PC-3 (cell line): ENCODE measurements at regions not wholly inside any gene's neighbourhood (a gene's known extent, or its start where the extent isn't known, plus 50 kb on each side); places are given as distances from the start of the nearest gene placed in this dataset.

Experiments used
- ATAC-seq: fragments of 200-7000 bp; cut with Tn5 transposase; 2 replicates; pipeline ENCODE4 v1.9.1; 2020; ENCODE audit warnings: mild to moderate bottlenecking, moderate library complexity
- BruUV-seq: library from RNA; stranded (reverse); fragments of 400-500 nt; replicated peaks from 2 replicates; lab custom pipeline; 2021; lab: Mats Ljungman, UMichigan
- CTCF ChIA-PET: fragments of 300-600 bp; sonication (Branson Sonifier 250); formaldehyde crosslinking; loops from one replicate; lab custom pipeline; 2022; ENCODE audit warnings: antibody characterized with exemption; lab: Charles Lee
- POLR2A ChIA-PET: fragments of 300-600 bp; sonication (Branson Sonifier 250); formaldehyde crosslinking; loops from one replicate; lab custom pipeline; 2022; ENCODE audit warnings: antibody characterized with exemption; ENCODE audit not compliant: unreplicated experiment; lab: Charles Lee
- DNase-seq: peaks from one replicate; pipeline ENCODE4 v3.0.0-alpha.2; 2015
- H2AFZ ChIP-seq: fragments of 300-600 bp; sonication (generic); 2 replicates; pipeline ENCODE4 v1.6.0; 2016; ENCODE audit warnings: antibody characterized with exemption, low read length
- H3F3A ChIP-seq: fragments of 300-600 bp; sonication (generic); one replicate; pipeline ENCODE4 v1.6.0; 2017; ENCODE audit warnings: antibody characterized with exemption, low read length, control low read depth, mild to moderate bottlenecking; ENCODE audit not compliant: unreplicated experiment
- H3K27ac ChIP-seq: fragments of 300-600 bp; sonication (generic); 2 replicates; pipeline ENCODE4 v1.5.1; 2016; ENCODE audit warnings: mild to moderate bottlenecking, low read length
- H3K27me3 ChIP-seq: fragments of 300-600 bp; sonication (generic); 2 replicates; pipeline ENCODE4 v1.6.1; 2016; ENCODE audit warnings: low read length, mixed read lengths
- H3K36me3 ChIP-seq: fragments of 300-600 bp; sonication (generic); 2 replicates; pipeline ENCODE4 v1.6.1; 2016; ENCODE audit warnings: low read depth, mixed run types, low read length, mixed read lengths
- H3K4me1 ChIP-seq: fragments of 300-600 bp; sonication (generic); 2 replicates; pipeline ENCODE4 v1.5.1; 2016; ENCODE audit warnings: low read length; ENCODE audit not compliant: insufficient read depth
- H3K4me2 ChIP-seq: fragments of 300-600 bp; sonication (generic); 2 replicates; pipeline ENCODE4 v1.6.0; 2016; ENCODE audit warnings: low read length
- H3K4me3 ChIP-seq: fragments of 300-600 bp; sonication (generic); 2 replicates; pipeline ENCODE4 v1.5.1; 2016; ENCODE audit warnings: mild to moderate bottlenecking, low read length, mixed read lengths
- H3K79me2 ChIP-seq: fragments of 300-600 bp; sonication (generic); 2 replicates; pipeline ENCODE4 v1.6.1; 2017; ENCODE audit warnings: low read length, mixed read lengths
- H3K9ac ChIP-seq: fragments of 300-600 bp; sonication (generic); 2 replicates; pipeline ENCODE4 v1.6.0; 2016; ENCODE audit warnings: mild to moderate bottlenecking, low read length
- H3K9me2 ChIP-seq: fragments of 300-600 bp; sonication (generic); replicated peaks from 2 replicates; pipeline ENCODE4 v1.6.1; 2016; ENCODE audit warnings: mixed run types, low read length, mixed read lengths
- H3K9me3 ChIP-seq: fragments of 300-600 bp; sonication (generic); 2 replicates; pipeline ENCODE4 v1.6.1; 2016; ENCODE audit warnings: low read length, mixed read lengths
- H4K20me1 ChIP-seq: fragments of 300-600 bp; sonication (generic); 2 replicates; pipeline ENCODE4 v1.6.1; 2016; ENCODE audit warnings: low read length, mixed read lengths
- EZH2 ChIP-seq: fragments of 300-600 bp; sonication (generic); IDR thresholded peaks from one replicate; pipeline ENCODE4 v1.6.1; 2017; ENCODE audit warnings: antibody characterized with exemption, mild to moderate bottlenecking, low read length; ENCODE audit not compliant: unreplicated experiment
- EZH2phosphoT487 ChIP-seq: fragments of 300-600 bp; sonication (generic); IDR thresholded peaks from 2 replicates; pipeline ENCODE4 v1.6.1; 2018; ENCODE audit warnings: mild to moderate bottlenecking, antibody characterized with exemption, low read length, borderline replicate concordance
- intact Hi-C: fragments of 100-400 bp; cut with micrococcal nuclease; formaldehyde crosslinking; loops from 2 replicates; pipeline ENCODE4 v1.9.0; 2023
- TF ChIP-seq, protein P1 (sequence below): fragments of 300-600 bp; sonication (generic); conservative IDR thresholded peaks from 2 replicates; pipeline ENCODE4 v1.5.1; 2017; ENCODE audit warnings: antibody characterized with exemption, low read depth, mild to moderate bottlenecking, low read length

DNA sequence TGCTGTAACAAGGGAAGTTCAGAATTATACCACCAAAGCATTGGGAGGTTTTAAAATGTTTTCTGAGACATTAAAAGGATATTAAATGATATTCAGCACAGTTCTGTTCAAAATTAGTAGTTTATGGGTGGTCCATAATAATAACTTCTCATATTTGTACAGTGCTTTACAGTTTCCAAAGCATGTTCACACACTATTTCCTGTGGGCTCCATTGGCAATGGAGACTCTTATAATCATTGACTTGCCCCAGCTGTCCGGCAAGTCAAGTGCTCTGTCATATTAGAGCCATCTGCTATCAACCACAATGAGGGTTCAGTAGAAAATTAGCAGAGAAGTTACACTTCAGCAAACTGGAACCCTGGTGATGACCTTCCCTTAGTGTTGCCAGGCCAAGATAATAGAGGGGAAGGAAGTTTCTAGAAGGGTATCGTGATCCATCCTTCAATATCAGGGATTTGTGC, 526.6 kb upstream of the CCDC196 start:
- no peaks in the 10 kb centered on the region for H3F3A ChIP-seq
- no peaks in the 10 kb centered on the region for H3K9me2 ChIP-seq
- H3K36me3 ChIP-seq: no peaks in the 10 kb centered on the region
- no peak overlapping the region for H3K27ac ChIP-seq
- BruUV-seq: no TSS peak
- no peak for DNase-seq
- no peaks in the 10 kb centered on the region for H4K20me1 ChIP-seq
- CTCF ChIA-PET: interaction anchor here (0.5 to 1.0 kb wide), 3 partner anchors 9 to 795 kb away, joined by 3 to 6 read pairs (median 4); no protein-coding TSS in a partner anchor
- no peak for ATAC-seq
- no peak overlapping the region for H3K9ac ChIP-seq
- no peak overlapping the region for H3K4me2 ChIP-seq
- peaks cover 34% of the 10 kb centered on the region for H3K27me3 ChIP-seq
- POLR2A ChIA-PET: no interaction called here
- H3K79me2 ChIP-seq: no peaks in the 10 kb centered on the region
- H3K4me1 ChIP-seq: no peaks in the 10 kb centered on the region
- TF ChIP-seq EZH2 (no peak), EZH2phosphoT487 (no peak)
- TF ChIP-seq, protein P1, sequence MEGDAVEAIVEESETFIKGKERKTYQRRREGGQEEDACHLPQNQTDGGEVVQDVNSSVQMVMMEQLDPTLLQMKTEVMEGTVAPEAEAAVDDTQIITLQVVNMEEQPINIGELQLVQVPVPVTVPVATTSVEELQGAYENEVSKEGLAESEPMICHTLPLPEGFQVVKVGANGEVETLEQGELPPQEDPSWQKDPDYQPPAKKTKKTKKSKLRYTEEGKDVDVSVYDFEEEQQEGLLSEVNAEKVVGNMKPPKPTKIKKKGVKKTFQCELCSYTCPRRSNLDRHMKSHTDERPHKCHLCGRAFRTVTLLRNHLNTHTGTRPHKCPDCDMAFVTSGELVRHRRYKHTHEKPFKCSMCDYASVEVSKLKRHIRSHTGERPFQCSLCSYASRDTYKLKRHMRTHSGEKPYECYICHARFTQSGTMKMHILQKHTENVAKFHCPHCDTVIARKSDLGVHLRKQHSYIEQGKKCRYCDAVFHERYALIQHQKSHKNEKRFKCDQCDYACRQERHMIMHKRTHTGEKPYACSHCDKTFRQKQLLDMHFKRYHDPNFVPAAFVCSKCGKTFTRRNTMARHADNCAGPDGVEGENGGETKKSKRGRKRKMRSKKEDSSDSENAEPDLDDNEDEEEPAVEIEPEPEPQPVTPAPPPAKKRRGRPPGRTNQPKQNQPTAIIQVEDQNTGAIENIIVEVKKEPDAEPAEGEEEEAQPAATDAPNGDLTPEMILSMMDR: no peak
- H3K9me3 ChIP-seq: no peaks in the 10 kb centered on the region
- H2AFZ ChIP-seq: no peak overlapping the region
- no peak overlapping the region for H3K4me3 ChIP-seq
- intact Hi-C loops: loop anchor here (1.0 kb wide), 2 partner anchors 544 to 795 kb away; no protein-coding TSS in a partner anchor

DNA sequence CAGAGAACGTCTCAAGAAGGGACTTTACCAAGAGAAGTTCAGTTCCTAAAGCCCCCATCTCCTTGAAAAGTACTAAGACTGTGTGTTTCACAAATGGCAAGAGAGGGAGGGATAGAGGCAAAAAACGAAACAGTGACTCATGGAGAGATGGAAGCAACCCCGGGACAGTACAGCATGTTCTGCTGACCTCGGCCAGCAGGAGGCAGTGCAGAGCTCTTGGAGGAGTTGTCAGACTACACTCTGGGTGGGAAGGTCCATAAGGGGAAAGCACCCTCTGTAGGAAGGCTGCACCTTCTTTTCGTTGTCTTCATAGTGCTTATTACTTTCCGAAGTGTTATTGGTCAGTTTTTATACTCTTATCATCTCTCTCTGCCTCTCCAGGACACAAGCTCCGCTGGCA, 525.2 kb upstream of the CCDC196 start:
- no peaks in the 10 kb centered on the region for H3K9me3 ChIP-seq
- DNase-seq (peak; percentile 67), ATAC-seq (peak; percentile 53; the same call in 1 of the 2 replicates)
- no peaks in the 10 kb centered on the region for H3K9me2 ChIP-seq
- no peaks in the 10 kb centered on the region for H3F3A ChIP-seq
- ChIA-PET CTCF (no interaction called here), POLR2A (interaction anchor here (0.7 kb wide), 1 partner anchor 85 kb away, joined by 4 read pairs; no protein-coding TSS in a partner anchor)
- no peak overlapping the region for H3K9ac ChIP-seq
- H3K27ac ChIP-seq: no peak overlapping the region
- BruUV-seq: no TSS peak
- no peaks in the 10 kb centered on the region for H4K20me1 ChIP-seq
- TF ChIP-seq, protein P1: peak; percentile 84
- TF ChIP-seq EZH2phosphoT487: no peak
- no peak for TF ChIP-seq EZH2
- H3K4me1 ChIP-seq: no peaks in the 10 kb centered on the region
- intact Hi-C loops: no loop called here
- no peak overlapping the region for H3K4me2 ChIP-seq
- H3K79me2 ChIP-seq: no peaks in the 10 kb centered on the region
- peaks cover 41% of the 10 kb centered on the region for H3K27me3 ChIP-seq
- H3K36me3 ChIP-seq: no peaks in the 10 kb centered on the region
- H2AFZ ChIP-seq: no peak overlapping the region
- H3K4me3 ChIP-seq: no peak overlapping the region

DNA sequence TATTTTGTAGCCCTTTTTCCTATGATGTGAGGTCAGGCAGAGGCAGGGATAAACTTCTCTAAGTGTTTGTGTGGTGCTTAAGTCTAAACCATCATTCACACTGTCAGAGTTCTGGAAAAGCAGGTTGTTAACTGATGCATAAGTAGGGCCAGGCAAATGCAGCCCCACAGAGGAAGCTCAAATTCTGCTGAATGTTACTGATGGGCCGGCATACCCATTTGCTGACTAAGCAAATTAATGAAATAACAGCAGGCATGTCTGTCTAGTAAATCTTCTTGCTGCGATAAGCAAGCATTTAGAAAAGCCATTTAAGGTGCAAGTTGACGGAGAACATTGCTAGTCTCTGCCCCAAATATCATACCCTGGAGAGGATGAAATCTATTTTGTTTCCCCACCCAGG, 523.2 kb upstream of the CCDC196 start:
- no TSS peak for BruUV-seq
- no peaks in the 10 kb centered on the region for H3K36me3 ChIP-seq
- intact Hi-C loops: no loop called here
- ATAC-seq (no peak), DNase-seq (no peak)
- no peak overlapping the region for H2AFZ ChIP-seq
- no peaks in the 10 kb centered on the region for H4K20me1 ChIP-seq
- POLR2A ChIA-PET: no interaction called here
- H3K9me3 ChIP-seq: no peaks in the 10 kb centered on the region
- H3K27me3 ChIP-seq: peaks cover 53% of the 10 kb centered on the region
- CTCF ChIA-PET: no interaction called here
- H3K9me2 ChIP-seq: no peaks in the 10 kb centered on the region
- no peak overlapping the region for H3K4me3 ChIP-seq
- no peak overlapping the region for H3K27ac ChIP-seq
- no peak overlapping the region for H3K9ac ChIP-seq
- TF ChIP-seq EZH2 (no peak), EZH2phosphoT487 (no peak)
- TF ChIP-seq, protein P1: no peak
- H3K79me2 ChIP-seq: no peaks in the 10 kb centered on the region
- H3K4me1 ChIP-seq: no peaks in the 10 kb centered on the region
- H3F3A ChIP-seq: no peaks in the 10 kb centered on the region
- no peak overlapping the region for H3K4me2 ChIP-seq
